B cell (primary cell): ENCODE measurements at regions not wholly inside any gene's neighbourhood (a gene's known extent, or its start where the extent isn't known, plus 50 kb on each side); places are given as distances from the start of the nearest gene placed in this dataset.

Experiments used
- ATAC-seq: fragments of 200-7000 bp; cut with Tn5 transposase; one replicate; pipeline ENCODE4 v1.10.0; 2021; ENCODE audit warnings: low read depth, mild to moderate bottlenecking, moderate number of reproducible peaks, moderate library complexity
- CTCF ChIA-PET: fragments of 350-600 bp; sonication (Branson Sonifier 250); formaldehyde crosslinking; loops from one replicate; lab custom pipeline; 2021; ENCODE audit warnings: antibody characterized with exemption, inconsistent platforms; lab: Charles Lee
- POLR2A ChIA-PET: fragments of 350-600 bp; sonication (Branson Sonifier 250); formaldehyde crosslinking; loops from one replicate; lab custom pipeline; 2021; ENCODE audit warnings: antibody characterized with exemption; lab: Charles Lee
- DNase-seq: peaks from one replicate; pipeline ENCODE4 v3.0.0; 2013
- H2AFZ ChIP-seq: 2 replicates; pipeline ENCODE4 v1.6.1; 2012; ENCODE audit warnings: mild to moderate bottlenecking, low read depth, low read length; ENCODE audit not compliant: insufficient read depth, poor library complexity, severe bottlenecking
- H3K27ac ChIP-seq, 2 donors: 1 replicate in 1 of 2; 2 replicates in 1 of 2; pipeline ENCODE4 v1.5.1; 2012 to 2013; ENCODE audit warnings: low read length in 2 of 2, mild to moderate bottlenecking in 2 of 2, moderate library complexity in 1 of 2
- H3K27me3 ChIP-seq, 4 experiments: fragments of 200-600 bp in 1 of 4; sonication (generic) in 1 of 4; replicated peaks in 1 of 4; 1 replicate in 2 of 4; 2 replicates in 2 of 4; pipeline versions ENCODE4 v1.6.1 to v1.7.0; 2013 to 2016; ENCODE audit warnings: low read length in 3 of 4, mild to moderate bottlenecking in 2 of 4, mixed read lengths in 1 of 4, moderate library complexity in 1 of 4; ENCODE audit not compliant: insufficient read depth in 4 of 4, control insufficient read depth in 3 of 4; ENCODE audit errors: control extremely low read depth in 1 of 4
- H3K36me3 ChIP-seq, 2 experiments: replicated peaks in 1 of 2; 1 replicate in 1 of 2; 2 replicates in 1 of 2; pipeline versions ENCODE4 v1.6.1 to v1.7.1; 2013; ENCODE audit warnings: low read length in 1 of 2; ENCODE audit not compliant: insufficient read depth in 2 of 2, control insufficient read depth in 1 of 2; ENCODE audit errors: control extremely low read depth in 1 of 2, extremely low read depth in 1 of 2
- H3K4me1 ChIP-seq, 2 donors: fragments of 200-600 bp in 1 of 2; sonication (generic) in 1 of 2; 1 replicate in 1 of 2; 2 replicates in 1 of 2; pipeline versions ENCODE4 v1.5.1 to v1.6.1; 2013 to 2017; ENCODE audit warnings: low read length in 2 of 2; ENCODE audit not compliant: control insufficient read depth in 2 of 2, insufficient read depth in 2 of 2
- H3K4me2 ChIP-seq: replicated peaks from 2 replicates; pipeline ENCODE3; 2012; ENCODE audit warnings: mild to moderate bottlenecking, low read depth, low read length; ENCODE audit not compliant: poor library complexity, severe bottlenecking
- H3K4me3 ChIP-seq, 5 experiments: fragments of 200-600 bp in 1 of 5; sonication (generic) in 1 of 5; 1 replicate in 3 of 5; 2 replicates in 2 of 5; pipeline versions ENCODE4 v1.5.1 to v1.7.0; 2011 to 2016; ENCODE audit warnings: low read length in 4 of 5, mild to moderate bottlenecking in 4 of 5, low read depth in 2 of 5, control low read depth in 1 of 5, moderate library complexity in 1 of 5; ENCODE audit not compliant: insufficient read depth in 1 of 5; ENCODE audit errors: control extremely low read depth in 1 of 5, extremely low read depth in 1 of 5
- H3K79me2 ChIP-seq: fragments of 200-600 bp; sonication (generic); one replicate; pipeline ENCODE4 v1.6.0; 2016; ENCODE audit warnings: low read length; ENCODE audit not compliant: control insufficient read depth, insufficient read depth
- H3K9ac ChIP-seq: fragments of 200-600 bp; sonication (generic); 2 replicates; pipeline ENCODE4 v1.6.1; 2017; ENCODE audit warnings: mild to moderate bottlenecking, low read length, moderate library complexity
- H3K9me3 ChIP-seq, 3 donors: one replicate each; pipeline versions ENCODE4 v1.6.1 to v1.7.1; 2013; ENCODE audit warnings: low read length in 2 of 3; ENCODE audit not compliant: control insufficient read depth in 2 of 3, insufficient read depth in 1 of 3; ENCODE audit errors: control extremely low read depth in 1 of 3
- H4K20me1 ChIP-seq: 2 replicates; pipeline ENCODE4 v1.6.0; 2012; ENCODE audit warnings: mild to moderate bottlenecking, low read length; ENCODE audit not compliant: insufficient read depth, control insufficient read depth, poor library complexity, severe bottlenecking
- H3K27ac Mint-ChIP-seq: one replicate; pipeline ENCODE4 v1.8.0; 2021; ENCODE audit warnings: mixed read lengths
- H3K27me3 Mint-ChIP-seq: one replicate; pipeline ENCODE4 v1.8.0; 2021; ENCODE audit warnings: mixed read lengths
- H3K4me1 Mint-ChIP-seq: one replicate; pipeline ENCODE4 v1.8.0; 2021; ENCODE audit warnings: mixed read lengths
- H3K4me3 Mint-ChIP-seq: one replicate; pipeline ENCODE4 v1.8.0; 2021; ENCODE audit warnings: mixed read lengths
- H3K9me3 Mint-ChIP-seq: one replicate; pipeline ENCODE4 v1.8.0; 2022; ENCODE audit warnings: mixed read lengths; ENCODE audit not compliant: insufficient read depth
- CTCF ChIP-seq: fragments of 200-600 bp; IDR thresholded peaks from one replicate; pipeline ENCODE4 v1.8.0; 2022; ENCODE audit warnings: antibody characterized with exemption, mild to moderate bottlenecking
- EZH2 ChIP-seq: IDR thresholded peaks from 2 replicates; pipeline ENCODE4 v1.6.1; 2012; ENCODE audit warnings: borderline replicate concordance, low read depth, mild to moderate bottlenecking, moderate library complexity, low read length; ENCODE audit not compliant: insufficient read depth, poor library complexity, severe bottlenecking
- WGBS: methylation state at CpG from one replicate; pipeline ENCODE4 v1.1.5; 2013; ENCODE audit warnings: missing lambda C conversion rate; ENCODE audit not compliant: insufficient coverage; 5-methylcytosine and 5-hydroxymethylcytosine counted together
- intact Hi-C: fragments of 100-400 bp; cut with micrococcal nuclease; formaldehyde crosslinking; loops from one replicate; pipeline ENCODE4 v1.10.0; 2022

- DNase-seq (no peak), ATAC-seq (no peak)
- WGBS = 53% methylated on average over 5 of the region's 7 CpGs
- Histone ChIP-seq H3K36me3 (no peaks in the 10 kb centered on the region), H3K4me3 (no peak overlapping the region), H3K4me2 (no peak overlapping the region), H3K9ac (no peak overlapping the region), H2AFZ (no peak overlapping the region), H3K27me3 (peaks cover 0 to 11% (median 0%) of the 10 kb centered on the region in 4 experiments), H3K9me3 (no peaks in the 10 kb centered on the region), H3K4me1 (no peaks in the 10 kb centered on the region), H3K79me2 (no peaks in the 10 kb centered on the region), H3K27ac (no peak overlapping the region), H4K20me1 (no peaks in the 10 kb centered on the region)
- Mint-ChIP-seq H3K9me3 (no peaks in the 10 kb centered on the region), H3K4me1 (no peaks in the 10 kb centered on the region), H3K27ac (no peak overlapping the region), H3K4me3 (no peak overlapping the region), H3K27me3 (peaks cover 34% of the 10 kb centered on the region)
- intact Hi-C loops = no loop called here
- CTCF ChIA-PET = no interaction called here
- POLR2A ChIA-PET = no interaction called here
- TF ChIP-seq CTCF (no peak), EZH2 (no peak)
Measured at GRCh38 chr17:34763728-34764665, 184.6 kb downstream of the TMEM132E start.

- H3K27ac Mint-ChIP-seq = no peak overlapping the region
- Histone ChIP-seq H3K9me3 (no peaks in the 10 kb centered on the region), H3K9ac (no peak overlapping the region), H3K79me2 (no peaks in the 10 kb centered on the region), H3K27ac (no peak overlapping the region), H3K27me3 (peaks cover 0 to 11% (median 0%) of the 10 kb centered on the region in 4 experiments), H4K20me1 (no peaks in the 10 kb centered on the region), H3K4me3 (no peak overlapping the region), H3K36me3 (no peaks in the 10 kb centered on the region), H3K4me2 (no peak overlapping the region), H2AFZ (no peak overlapping the region), H3K4me1 (no peaks in the 10 kb centered on the region)
- WGBS = 100% methylated on average over 2 of the region's 3 CpGs
- H3K9me3 Mint-ChIP-seq = no peaks in the 10 kb centered on the region
- H3K4me1 Mint-ChIP-seq = no peaks in the 10 kb centered on the region
- ATAC-seq (no peak), DNase-seq (no peak)
- no peak overlapping the region for H3K4me3 Mint-ChIP-seq
- TF ChIP-seq CTCF (no peak), EZH2 (no peak)
- ChIA-PET POLR2A (no interaction called here), CTCF (no interaction called here)
- intact Hi-C loops = no loop called here
- peaks cover 33% of the 10 kb centered on the region for H3K27me3 Mint-ChIP-seq
Measured at GRCh38 chr17:34762078-34762477, 182.7 kb downstream of the TMEM132E start.
